HepG2 (cell line): ENCODE measurements at regions not wholly inside any gene's neighbourhood (a gene's known extent, or its start where the extent isn't known, plus 50 kb on each side); places are given as distances from the start of the nearest gene placed in this dataset.

Experiments used
- KLF13 ChIP-seq: sonication (generic); formaldehyde crosslinking; IDR thresholded peaks from 2 replicates; pipeline ENCODE4 v1.4.0; 2020; ENCODE audit warnings: mild to moderate bottlenecking, missing genetic modification reagents
- REST ChIP-seq, 2 experiments: IDR thresholded peaks; 2 replicates each; pipeline ENCODE4 v1.6.1; 2011 to 2012; ENCODE audit warnings: low read length in 2 of 2, borderline replicate concordance in 1 of 2, low read depth in 1 of 2, mild to moderate bottlenecking in 1 of 2, moderate library complexity in 1 of 2

- TF ChIP-seq KLF13 (no peak), REST (IDR thresholded peaks at IDR 0.05; ENCODE audit: borderline replicate concordance in 1 of 2, low read depth in 1 of 2, low read length in 2 of 2) (no peak)
These were observed 303.5 kb downstream of the KLF6 start for GRCh38 chr10:3481496-3481895.
